Activated T-cell treated with anti-CD3 and anti-CD28 coated beads for 4 hours (primary cell): ENCODE measurements at regions not wholly inside any gene's neighbourhood (a gene's known extent, or its start where the extent isn't known, plus 50 kb on each side); places are given as distances from the start of the nearest gene placed in this dataset.

Source experiments
- DNase-seq: peaks from one replicate; pipeline ENCODE4 v3.0.0-alpha.2; 2020

- DNase-seq: no peak
Measured at GRCh38 chr2:100662866-100663265, 100.1 kb downstream of the PDCL3 start.

DNA sequence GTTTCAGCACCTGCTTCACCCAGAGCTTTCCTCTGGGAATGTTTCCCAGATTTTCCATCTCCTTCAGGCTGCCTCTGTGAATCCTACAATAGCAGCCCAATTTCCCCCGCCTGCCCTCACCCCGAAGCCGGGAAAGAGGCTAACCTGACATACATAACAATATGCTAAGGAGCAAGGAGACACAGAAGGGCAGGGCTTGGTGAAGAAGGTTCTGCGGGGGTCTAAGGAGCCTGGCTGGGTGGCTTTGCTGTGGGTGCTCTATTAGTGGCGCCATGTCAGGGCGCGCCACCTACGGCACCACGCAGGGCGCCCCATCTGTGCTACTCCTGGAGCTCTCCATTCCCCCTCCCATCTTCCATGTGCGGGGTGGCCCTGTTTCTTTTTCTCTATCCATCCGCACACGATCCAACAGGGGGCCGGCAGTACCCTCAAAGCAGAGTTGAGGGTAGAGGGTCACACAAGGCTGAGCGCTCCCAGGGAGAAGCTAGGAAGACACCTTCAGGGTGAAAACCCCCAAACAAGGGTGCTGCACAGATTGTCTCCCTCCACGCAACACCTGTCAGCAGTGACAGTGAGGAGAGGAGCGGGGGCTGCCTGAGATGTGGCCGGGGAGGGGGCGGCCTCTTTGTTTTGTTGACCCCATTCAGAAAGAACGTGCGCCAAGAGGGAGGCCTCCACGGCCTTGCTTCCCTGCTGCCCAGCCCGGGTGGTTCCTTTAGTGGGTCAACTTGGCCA lies 101.4 kb downstream of the PDCL3 start:
- no peak for DNase-seq

DNA sequence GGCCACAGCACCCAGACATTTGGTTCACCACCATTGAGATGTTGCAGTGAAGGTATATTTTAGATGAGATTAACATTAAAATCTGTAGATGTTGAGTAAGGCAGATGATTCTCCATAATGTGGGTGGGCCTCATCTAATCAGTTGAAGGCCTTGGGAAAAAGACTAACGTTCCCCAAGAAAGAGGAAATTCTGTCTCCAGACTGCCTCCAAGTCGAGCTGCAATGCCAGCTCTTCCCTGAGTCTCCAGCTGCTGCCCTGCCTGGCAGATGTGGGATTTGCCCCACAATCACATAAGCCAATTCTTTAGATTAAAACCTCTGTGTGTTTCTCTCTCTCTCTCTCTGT lies 101.9 kb downstream of the PDCL3 start:
- DNase-seq: no peak

DNA sequence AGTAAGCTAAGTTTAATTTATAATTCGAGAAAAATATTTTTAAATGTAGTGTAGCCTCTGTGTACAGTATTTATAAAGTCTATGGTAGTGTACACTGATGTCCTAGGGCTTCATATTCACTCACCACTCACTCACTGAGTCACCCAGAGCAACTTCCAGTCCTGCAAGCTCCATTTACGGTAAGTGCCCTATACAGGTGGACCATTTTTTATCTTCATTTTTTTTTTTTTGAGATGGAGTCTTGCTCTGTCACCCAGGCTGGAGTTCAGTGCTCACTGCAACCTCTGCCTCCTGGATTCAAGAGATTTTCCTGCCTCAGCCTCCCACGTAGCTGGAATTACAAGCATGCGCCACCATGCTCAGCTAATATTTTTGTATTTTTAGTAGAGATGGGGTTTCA lies 104.2 kb downstream of the PDCL3 start:
- DNase-seq: no peak

DNA sequence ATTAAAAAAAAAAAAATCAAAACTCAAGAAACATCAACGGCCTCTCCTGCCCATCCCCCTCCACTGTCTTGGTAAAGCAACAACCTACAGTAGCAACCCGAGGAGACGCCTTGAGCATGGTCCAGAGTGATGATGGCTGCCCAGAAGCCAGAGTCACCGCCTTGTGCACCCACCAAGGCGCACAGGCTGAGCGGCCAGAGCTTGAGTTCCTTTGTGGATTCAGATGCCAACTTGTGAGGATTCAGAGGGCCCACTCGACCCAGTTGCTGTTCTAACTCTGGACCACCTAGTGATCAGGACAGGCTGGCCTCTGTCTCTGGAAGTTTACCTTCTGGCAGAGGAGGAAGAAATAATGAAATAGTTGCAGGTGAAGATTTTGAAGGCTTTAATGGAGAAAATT lies 105.0 kb downstream of the PDCL3 start:
- DNase-seq: no peak

DNA sequence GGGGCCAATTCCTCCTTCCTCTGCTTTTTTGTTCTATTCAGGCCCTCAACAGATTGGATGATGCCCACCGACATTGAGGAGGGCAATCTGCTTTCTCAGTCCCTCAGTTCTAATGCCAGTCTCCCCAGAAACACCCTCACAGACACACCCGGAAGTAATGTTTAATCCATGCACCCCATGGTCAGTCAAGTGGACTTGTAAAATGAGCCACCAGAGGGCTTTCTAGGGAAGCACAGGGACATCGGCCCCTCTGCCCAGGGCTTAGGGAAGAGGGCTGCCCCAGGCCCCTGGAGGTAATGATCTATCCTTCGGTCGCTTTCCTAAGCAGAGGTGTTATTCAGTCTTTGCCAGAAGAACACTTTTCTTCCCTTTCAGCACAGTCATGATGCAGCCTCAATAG lies 107.4 kb downstream of the PDCL3 start:
- DNase-seq: no peak

DNA sequence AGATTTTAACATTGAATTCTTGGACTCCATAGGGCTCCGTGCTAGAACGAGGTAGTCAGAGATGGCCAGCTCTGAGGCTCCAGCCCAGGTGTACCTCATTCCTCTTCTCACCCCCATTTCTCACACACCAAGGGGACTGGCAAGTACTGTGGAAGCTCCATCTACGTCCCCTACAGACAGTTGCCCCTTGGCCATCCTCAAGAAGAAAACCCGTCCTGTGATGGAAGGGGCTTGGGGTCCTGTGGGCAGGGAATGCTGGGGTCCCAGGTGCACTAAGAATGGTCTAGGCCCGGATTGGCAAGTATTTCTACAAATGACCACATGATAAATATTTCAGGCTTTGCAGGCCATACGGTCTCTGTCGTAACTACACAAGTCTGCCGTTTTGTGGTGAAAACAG lies 110.3 kb downstream of the PDCL3 start:
- no peak for DNase-seq

DNA sequence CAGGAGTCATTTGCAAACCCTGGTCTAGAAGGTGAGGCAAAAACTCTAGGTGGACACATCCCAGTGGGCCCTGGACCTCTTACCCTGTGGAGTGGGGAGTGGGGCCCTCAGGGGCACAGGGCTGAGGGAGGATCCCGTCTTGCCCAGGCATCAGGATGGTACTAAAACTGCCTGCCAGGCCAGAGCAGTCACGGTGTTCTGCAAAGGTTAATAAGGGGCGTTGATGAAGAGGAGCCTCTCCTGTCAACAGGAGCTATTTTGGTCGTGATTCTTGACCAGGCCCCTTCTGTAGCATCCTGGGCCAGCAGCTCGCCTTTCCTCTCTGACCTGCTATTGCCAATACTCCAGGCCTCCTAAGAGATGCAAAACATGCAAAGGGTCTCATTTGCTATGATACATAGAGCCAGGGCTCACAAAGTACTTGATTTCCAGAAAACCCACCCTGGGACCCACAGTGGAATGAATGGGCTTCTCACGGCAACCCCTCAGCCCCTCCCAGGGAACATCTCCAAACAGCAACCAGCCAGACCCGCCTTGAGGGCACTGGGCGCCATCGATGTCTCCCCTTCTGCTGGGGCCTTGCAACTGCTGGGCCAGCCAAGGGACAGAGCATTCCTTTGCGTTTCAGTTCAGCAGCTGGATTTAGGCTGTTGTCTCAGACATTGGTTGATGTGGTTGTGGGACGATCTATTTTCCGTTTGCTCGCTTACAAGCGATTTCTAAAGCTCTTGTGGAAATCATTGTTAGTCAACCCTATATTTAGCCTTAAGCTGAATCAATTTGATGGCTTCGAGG lies 111.1 kb downstream of the PDCL3 start:
- DNase-seq: no peak

- DNase-seq: no peak
Measured at GRCh38 chr2:100674666-100675065, 111.9 kb downstream of the PDCL3 start.

- DNase-seq: no peak
Measured at GRCh38 chr2:100675373-100675772, 112.6 kb downstream of the PDCL3 start.

GRCh38 chr2:100675855-100676254 lies 113.1 kb downstream of the PDCL3 start:
- DNase-seq: no peak

DNA sequence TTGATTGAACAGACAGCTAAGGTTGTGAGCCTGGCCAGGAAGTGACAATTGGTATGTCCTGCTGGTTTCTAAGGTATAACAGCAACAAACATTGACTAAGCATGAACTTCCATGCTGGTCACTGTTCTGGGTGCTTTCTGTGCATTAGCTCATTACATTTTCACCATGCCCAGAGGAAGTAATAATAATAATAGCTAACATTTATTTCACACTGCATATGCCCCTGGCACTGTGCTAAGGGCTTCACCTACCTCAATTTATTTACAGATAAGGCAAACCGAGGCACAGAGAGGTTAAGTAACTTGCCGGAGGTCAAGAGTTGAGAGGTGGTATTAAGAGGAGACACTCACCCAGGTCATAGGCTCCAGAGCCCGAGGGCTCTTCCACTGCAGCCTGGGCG lies 113.6 kb downstream of the PDCL3 start:
- DNase-seq: no peak

DNA sequence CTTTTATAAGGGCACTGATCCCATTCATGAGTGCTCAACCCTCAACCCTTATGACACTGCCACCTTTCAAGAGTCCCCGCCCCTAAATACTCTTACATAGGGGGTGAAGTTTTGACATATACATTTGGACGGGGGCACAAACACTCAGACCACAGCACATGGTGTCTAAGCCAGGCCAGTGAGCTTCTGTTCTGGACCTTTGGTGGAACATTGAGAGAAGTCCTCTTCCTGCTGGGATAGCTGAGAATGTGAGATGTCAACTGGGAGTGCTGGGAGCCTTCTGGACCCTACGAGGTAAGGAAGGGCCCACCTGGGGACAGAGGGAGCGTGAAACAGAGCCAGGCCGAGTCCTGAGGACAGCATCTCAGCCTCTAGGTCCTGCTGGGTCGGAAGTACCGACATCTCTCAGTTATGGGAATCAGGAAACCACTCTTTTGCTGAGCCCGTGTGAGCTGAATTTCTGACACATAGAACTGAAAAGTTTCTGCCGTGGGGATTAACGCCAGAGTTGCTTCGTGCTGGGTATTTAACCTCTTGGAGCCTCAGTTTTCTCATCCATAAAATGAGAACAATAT lies 114.9 kb downstream of the PDCL3 start:
- DNase-seq: no peak

GRCh38 chr2:100679211-100679610 lies 116.4 kb downstream of the PDCL3 start:
- no peak for DNase-seq

GRCh38 chr2:100682536-100682935 lies 119.7 kb downstream of the PDCL3 start:
- DNase-seq: no peak

DNA sequence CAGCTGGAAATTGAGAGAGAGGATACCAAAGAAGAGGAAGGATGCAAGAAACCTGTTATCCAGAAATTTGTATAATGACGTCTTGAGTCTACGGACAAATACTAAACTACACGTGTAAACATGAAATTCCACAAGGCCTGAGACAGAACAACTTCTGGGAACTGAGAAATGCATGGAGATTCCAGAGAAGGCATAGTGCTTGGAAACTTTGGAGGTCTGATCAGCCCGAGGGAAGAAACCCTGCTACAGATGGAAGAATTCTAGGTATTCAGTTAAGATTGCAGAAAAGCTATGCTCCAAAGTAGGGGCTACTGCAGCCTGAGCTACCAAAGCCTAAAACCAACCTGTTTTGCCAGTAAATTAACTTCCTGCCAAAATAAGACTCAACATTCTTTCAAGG lies 120.4 kb downstream of the PDCL3 start:
- DNase-seq: no peak

GRCh38 chr2:100691846-100692245 lies 128.1 kb upstream of the NPAS2 start:
- DNase-seq: no peak

DNA sequence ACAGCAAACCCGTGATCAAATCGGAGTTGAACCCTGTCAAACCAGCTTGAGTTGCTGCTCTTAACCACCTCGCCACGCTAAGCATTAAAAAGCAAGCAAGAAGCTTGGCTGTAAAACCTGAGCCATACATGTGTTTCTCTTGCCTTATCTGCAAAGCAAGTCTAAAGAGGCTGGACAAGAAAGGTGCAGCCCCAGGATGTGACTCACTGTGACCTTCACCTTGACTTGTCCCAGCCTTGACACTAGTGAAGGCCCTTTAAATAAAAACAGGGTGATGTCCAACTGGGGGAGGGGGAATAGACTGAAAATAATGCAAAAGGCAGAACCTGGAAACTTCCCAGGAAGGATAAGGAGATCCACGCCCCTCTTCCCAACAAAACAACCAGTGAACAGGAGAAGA lies 127.6 kb upstream of the NPAS2 start:
- no peak for DNase-seq

DNA sequence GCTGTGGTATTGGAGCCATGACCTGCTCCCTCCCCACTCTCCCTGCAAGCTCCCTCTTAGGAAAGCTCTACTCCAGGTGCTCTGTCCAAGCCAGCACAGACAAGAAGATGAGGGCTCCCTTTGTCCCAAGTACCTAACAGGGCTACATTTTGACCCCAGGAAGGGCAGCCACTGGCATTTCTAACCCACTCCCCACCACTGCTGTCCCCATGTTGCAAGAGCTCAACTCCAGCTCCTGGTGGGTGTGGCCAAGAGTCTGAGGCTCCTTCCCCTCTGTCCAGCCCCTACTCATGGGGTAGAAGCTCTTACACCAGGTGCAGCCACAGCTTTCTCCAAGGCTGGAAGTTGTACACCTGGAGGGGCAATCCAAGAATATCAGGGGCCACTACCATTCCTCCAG lies 127.0 kb upstream of the NPAS2 start:
- no peak for DNase-seq

- DNase-seq: no peak
Measured at GRCh38 chr2:100699131-100699530, 120.8 kb upstream of the NPAS2 start.

- DNase-seq: no peak
Measured at GRCh38 chr2:100702438-100703109, 117.4 kb upstream of the NPAS2 start.

- DNase-seq: no peak
Measured at GRCh38 chr2:100703213-100703612, 116.7 kb upstream of the NPAS2 start.

DNA sequence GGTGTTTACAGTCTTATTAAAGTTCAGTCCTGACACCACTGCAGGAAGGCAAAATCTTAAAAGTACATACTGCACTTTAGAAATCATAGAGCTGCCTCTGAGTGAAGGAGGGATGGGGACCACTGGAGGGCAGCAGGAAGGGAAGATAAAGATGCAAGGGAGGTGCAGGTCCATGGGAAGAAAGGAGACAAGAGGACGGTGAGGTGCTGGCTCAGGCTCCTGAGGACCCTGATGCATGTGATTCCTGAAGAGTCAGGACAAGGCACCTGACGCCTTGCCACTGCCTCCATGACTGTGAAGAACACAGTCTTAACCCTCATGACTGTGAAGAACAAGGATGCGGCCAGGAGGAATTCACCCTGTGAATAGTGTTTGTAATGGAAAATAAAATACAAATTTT lies 116.2 kb upstream of the NPAS2 start:
- no peak for DNase-seq

- DNase-seq: no peak
Measured at GRCh38 chr2:100704156-100704555, 115.8 kb upstream of the NPAS2 start.
